ENCODE measurements at regions not wholly inside any gene's neighbourhood (a gene's known extent, or its start where the extent isn't known, plus 50 kb on each side); places are given as distances from the start of the nearest gene placed in this dataset.

GRCh38 chr3:117735481-117736101 lies 1026.0 kb downstream of the TUSC7 start:
- TF ChIP-seq CTCF (IDR thresholded peaks at IDR 0.05; ENCODE audit: low read depth, low read length) (no peak), EZH2phosphoT487 (IDR thresholded peaks at IDR 0.05; ENCODE audit: low read depth) (no peak)

Measured in OCI-LY3 (cell line).